ENCODE measurements at regions not wholly inside any gene's neighbourhood (a gene's known extent, or its start where the extent isn't known, plus 50 kb on each side); places are given as distances from the start of the nearest gene placed in this dataset.

GRCh38 chr10:3605882-3606281 is 179.1 kb downstream of the KLF6 start:
- Histone ChIP-seq H3K79me2 (ENCODE audit: insufficient read depth, low read length) (no peaks in the 10 kb centered on the region), H3K27me3 (ENCODE audit: insufficient read depth, low read length) (no peaks in the 10 kb centered on the region), H3K9me3 (ENCODE audit: low read length) (no peaks in the 10 kb centered on the region), H4K20me1 (ENCODE audit: insufficient read depth, low read length) (no peaks in the 10 kb centered on the region), H3K9ac (ENCODE audit: low read length) (no peak overlapping the region), H3K4me3 (ENCODE audit: low read depth, low read length, poor library complexity, severe bottlenecking) (no peak overlapping the region), H3F3A (ENCODE audit: insufficient read depth, low read length) (no peaks in the 10 kb centered on the region), H2AFZ (ENCODE audit: low read length) (no peak overlapping the region), H3K27ac (ENCODE audit: low read depth, low read length, poor library complexity, severe bottlenecking) (no peak overlapping the region), H3K9me2 (ENCODE audit: low read depth, low read length) (no peaks in the 10 kb centered on the region), H3K36me3 (ENCODE audit: insufficient read depth, low read length) (no peaks in the 10 kb centered on the region), H3K4me1 (ENCODE audit: insufficient read depth, low read length, severe bottlenecking) (no peaks in the 10 kb centered on the region), H3K4me2 (ENCODE audit: low read length) (no peak overlapping the region)
- TF ChIP-seq EZH2 (IDR thresholded peaks at IDR 0.05; ENCODE audit: borderline replicate concordance, low read length): no peak
- TF ChIP-seq CTCF (IDR thresholded peaks at IDR 0.05; ENCODE audit: low read length): no peak

- Histone ChIP-seq H3K27me3 (ENCODE audit: insufficient read depth, low read length) (no peaks in the 10 kb centered on the region), H3K4me2 (ENCODE audit: low read length) (no peak overlapping the region), H3K79me2 (ENCODE audit: insufficient read depth, low read length) (no peaks in the 10 kb centered on the region), H2AFZ (ENCODE audit: low read length) (no peak overlapping the region), H3K4me3 (ENCODE audit: low read depth, low read length, poor library complexity, severe bottlenecking) (no peak overlapping the region), H3K27ac (ENCODE audit: low read depth, low read length, poor library complexity, severe bottlenecking) (no peak overlapping the region), H3F3A (ENCODE audit: insufficient read depth, low read length) (no peaks in the 10 kb centered on the region), H3K9ac (ENCODE audit: low read length) (no peak overlapping the region), H3K9me2 (ENCODE audit: low read depth, low read length) (no peaks in the 10 kb centered on the region), H3K9me3 (ENCODE audit: low read length) (no peaks in the 10 kb centered on the region), H4K20me1 (ENCODE audit: insufficient read depth, low read length) (no peaks in the 10 kb centered on the region), H3K4me1 (ENCODE audit: insufficient read depth, low read length, severe bottlenecking) (no peaks in the 10 kb centered on the region), H3K36me3 (ENCODE audit: insufficient read depth, low read length) (no peaks in the 10 kb centered on the region)
- no peak for TF ChIP-seq CTCF (IDR thresholded peaks at IDR 0.05; ENCODE audit: low read length)
- TF ChIP-seq EZH2 (IDR thresholded peaks at IDR 0.05; ENCODE audit: borderline replicate concordance, low read length): no peak
Observed at GRCh38 chr10:3595736-3596135, 189.3 kb downstream of the KLF6 start.

DNA sequence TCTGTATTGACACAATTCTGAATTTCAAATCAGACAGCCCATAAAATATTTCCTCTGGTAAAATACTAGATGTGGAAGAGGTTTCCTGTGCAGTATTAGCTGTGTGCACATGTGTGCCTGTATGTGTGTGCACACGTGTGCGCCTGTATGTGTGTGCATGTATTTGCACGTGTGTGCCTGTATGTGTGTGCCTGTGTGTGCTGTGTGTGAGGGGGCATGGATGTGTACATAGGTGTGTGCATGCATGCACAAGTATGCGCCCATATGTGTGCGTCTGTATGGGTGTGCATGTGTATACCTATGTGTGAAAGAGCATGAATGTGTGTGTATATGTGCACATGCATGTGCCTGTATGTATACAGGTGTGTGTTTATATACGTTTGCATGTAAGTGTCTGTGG is 191.4 kb downstream of the KLF6 start:
- Histone ChIP-seq H3K27me3 (ENCODE audit: insufficient read depth, low read length) (no peaks in the 10 kb centered on the region), H2AFZ (ENCODE audit: low read length) (no peak overlapping the region), H4K20me1 (ENCODE audit: insufficient read depth, low read length) (no peaks in the 10 kb centered on the region), H3K36me3 (ENCODE audit: insufficient read depth, low read length) (no peaks in the 10 kb centered on the region), H3K27ac (ENCODE audit: low read depth, low read length, poor library complexity, severe bottlenecking) (no peak overlapping the region), H3K9me2 (ENCODE audit: low read depth, low read length) (no peaks in the 10 kb centered on the region), H3K9ac (ENCODE audit: low read length) (no peak overlapping the region), H3F3A (ENCODE audit: insufficient read depth, low read length) (no peaks in the 10 kb centered on the region), H3K4me3 (ENCODE audit: low read depth, low read length, poor library complexity, severe bottlenecking) (no peak overlapping the region), H3K4me2 (ENCODE audit: low read length) (no peak overlapping the region), H3K9me3 (ENCODE audit: low read length) (no peaks in the 10 kb centered on the region), H3K79me2 (ENCODE audit: insufficient read depth, low read length) (no peaks in the 10 kb centered on the region), H3K4me1 (ENCODE audit: insufficient read depth, low read length, severe bottlenecking) (no peaks in the 10 kb centered on the region)
- TF ChIP-seq EZH2 (IDR thresholded peaks at IDR 0.05; ENCODE audit: borderline replicate concordance, low read length) (no peak), CTCF (IDR thresholded peaks at IDR 0.05; ENCODE audit: low read length) (no peak)
